ENCODE measurements at regions not wholly inside any gene's neighbourhood (a gene's known extent, or its start where the extent isn't known, plus 50 kb on each side); places are given as distances from the start of the nearest gene placed in this dataset.

GRCh38 chr7:12054830-12055229 lies 156.3 kb upstream of the TMEM106B start:
- TF ChIP-seq, protein P1, sequence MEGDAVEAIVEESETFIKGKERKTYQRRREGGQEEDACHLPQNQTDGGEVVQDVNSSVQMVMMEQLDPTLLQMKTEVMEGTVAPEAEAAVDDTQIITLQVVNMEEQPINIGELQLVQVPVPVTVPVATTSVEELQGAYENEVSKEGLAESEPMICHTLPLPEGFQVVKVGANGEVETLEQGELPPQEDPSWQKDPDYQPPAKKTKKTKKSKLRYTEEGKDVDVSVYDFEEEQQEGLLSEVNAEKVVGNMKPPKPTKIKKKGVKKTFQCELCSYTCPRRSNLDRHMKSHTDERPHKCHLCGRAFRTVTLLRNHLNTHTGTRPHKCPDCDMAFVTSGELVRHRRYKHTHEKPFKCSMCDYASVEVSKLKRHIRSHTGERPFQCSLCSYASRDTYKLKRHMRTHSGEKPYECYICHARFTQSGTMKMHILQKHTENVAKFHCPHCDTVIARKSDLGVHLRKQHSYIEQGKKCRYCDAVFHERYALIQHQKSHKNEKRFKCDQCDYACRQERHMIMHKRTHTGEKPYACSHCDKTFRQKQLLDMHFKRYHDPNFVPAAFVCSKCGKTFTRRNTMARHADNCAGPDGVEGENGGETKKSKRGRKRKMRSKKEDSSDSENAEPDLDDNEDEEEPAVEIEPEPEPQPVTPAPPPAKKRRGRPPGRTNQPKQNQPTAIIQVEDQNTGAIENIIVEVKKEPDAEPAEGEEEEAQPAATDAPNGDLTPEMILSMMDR (conservative IDR thresholded peaks at IDR 0.05 in 1 of 2, IDR thresholded peaks at IDR 0.05 in 1 of 2; ENCODE audit: low read depth in 1 of 2, low read length in 2 of 2) = no peak
- TF ChIP-seq EZH2 (IDR thresholded peaks at IDR 0.05; ENCODE audit: low read length, missing control alignments) = no peak

Data from fibroblast of lung (primary cell).